GM12873 (cell line): ENCODE measurements at regions not wholly inside any gene's neighbourhood (a gene's known extent, or its start where the extent isn't known, plus 50 kb on each side); places are given as distances from the start of the nearest gene placed in this dataset.

Source experiments
- CTCF ChIP-seq: IDR thresholded peaks from 2 replicates; pipeline ENCODE4 v1.5.1; 2012; ENCODE audit warnings: low read depth, mild to moderate bottlenecking, moderate library complexity, low read length, control low read depth; ENCODE audit not compliant: insufficient read depth; ENCODE audit errors: missing control alignments

GRCh38 chr2:223701761-223702160 is 99.6 kb upstream of the SCG2 start:
- no peak for TF ChIP-seq CTCF

DNA sequence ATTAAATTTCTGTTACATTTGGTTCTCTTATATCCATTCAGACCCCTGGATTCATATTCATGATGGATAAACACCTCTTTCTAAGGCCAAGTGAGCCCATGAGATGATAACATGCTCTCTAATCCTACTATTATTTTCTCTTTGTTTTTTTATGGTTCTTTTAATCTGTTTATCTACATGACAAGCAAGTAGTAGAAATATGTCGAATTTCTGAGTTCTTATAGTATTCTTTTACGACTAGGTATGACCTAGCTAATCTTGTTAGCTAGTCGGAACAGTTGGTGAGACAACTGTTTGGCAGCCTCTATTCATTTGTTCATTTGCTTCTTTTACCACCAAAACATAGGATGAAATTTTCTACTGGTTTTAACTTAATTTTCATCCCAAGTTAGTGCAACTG is 98.1 kb upstream of the SCG2 start:
- TF ChIP-seq CTCF: no peak

- no peak for TF ChIP-seq CTCF
These were observed 95.9 kb upstream of the SCG2 start for GRCh38 chr2:223697892-223698645.

DNA sequence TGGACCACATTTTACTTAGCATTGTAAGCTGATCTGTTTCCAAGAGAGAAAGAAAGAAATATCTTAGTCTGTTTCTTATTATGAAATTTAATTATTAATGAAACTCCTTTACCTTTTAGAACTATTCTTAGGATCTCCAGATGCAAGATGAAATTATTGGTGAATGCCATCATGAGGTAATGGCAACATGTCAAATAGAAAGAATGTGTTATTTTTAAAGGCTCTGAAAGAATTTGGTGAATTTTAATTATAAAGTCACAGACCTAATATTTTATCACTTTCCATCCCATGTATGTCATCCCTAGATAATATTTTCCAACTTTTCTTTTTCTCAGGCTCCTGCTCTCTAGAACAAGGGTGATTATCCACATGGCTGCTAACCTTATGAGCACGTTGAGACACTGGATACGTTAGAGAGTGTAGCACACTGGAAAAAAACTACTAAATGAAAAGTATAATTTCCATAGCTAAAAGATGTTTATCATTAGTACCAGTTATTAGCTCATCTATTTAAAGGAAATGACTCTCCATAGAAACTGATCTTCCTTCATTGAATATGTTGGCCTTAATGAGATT is 95.2 kb upstream of the SCG2 start:
- TF ChIP-seq CTCF: no peak

- no peak for TF ChIP-seq CTCF
These were observed 94.6 kb upstream of the SCG2 start for GRCh38 chr2:223696719-223697118.

- TF ChIP-seq CTCF: peak; percentile 47
These were observed 90.2 kb upstream of the SCG2 start for GRCh38 chr2:223692191-223692947.
